Activated CD4-positive, alpha-beta memory T cell treated with anti-CD3 and anti-CD28 coated beads for 36 hours (primary cell): ENCODE measurements at regions not wholly inside any gene's neighbourhood (a gene's known extent, or its start where the extent isn't known, plus 50 kb on each side); places are given as distances from the start of the nearest gene placed in this dataset.

Experiments
- CTCF ChIA-PET: fragments of 350-600 bp; sonication (Branson Sonifier 250); formaldehyde crosslinking; loops from one replicate; lab custom pipeline; 2021; ENCODE audit warnings: antibody characterized with exemption, inconsistent platforms; lab: Charles Lee
- POLR2A ChIA-PET: fragments of 350-600 bp; sonication (Branson Sonifier 250); formaldehyde crosslinking; loops from one replicate; lab custom pipeline; 2021; ENCODE audit warnings: antibody characterized with exemption; lab: Charles Lee
- DNase-seq: peaks from one replicate; pipeline ENCODE4 v3.0.0-alpha.2; 2020
- H3K27ac Mint-ChIP-seq: one replicate; pipeline ENCODE4 v1.8.0; 2021; ENCODE audit warnings: mixed read lengths
- H3K27me3 Mint-ChIP-seq: one replicate; pipeline ENCODE4 v1.8.0; 2021; ENCODE audit warnings: mixed read lengths
- H3K36me3 Mint-ChIP-seq: one replicate; pipeline ENCODE4 v1.8.0; 2021; ENCODE audit warnings: mixed read lengths
- H3K4me1 Mint-ChIP-seq: one replicate; pipeline ENCODE4 v1.8.0; 2021; ENCODE audit warnings: low read depth, mixed read lengths
- H3K4me3 Mint-ChIP-seq: one replicate; pipeline ENCODE4 v1.8.0; 2021; ENCODE audit warnings: mild to moderate bottlenecking, mixed read lengths
- H3K9me3 Mint-ChIP-seq: one replicate; pipeline ENCODE4 v1.8.0; 2021; ENCODE audit warnings: mixed read lengths
- intact Hi-C: fragments of 100-400 bp; cut with micrococcal nuclease; formaldehyde crosslinking; loops from one replicate; pipeline ENCODE4 v1.15.1; 2023

DNA sequence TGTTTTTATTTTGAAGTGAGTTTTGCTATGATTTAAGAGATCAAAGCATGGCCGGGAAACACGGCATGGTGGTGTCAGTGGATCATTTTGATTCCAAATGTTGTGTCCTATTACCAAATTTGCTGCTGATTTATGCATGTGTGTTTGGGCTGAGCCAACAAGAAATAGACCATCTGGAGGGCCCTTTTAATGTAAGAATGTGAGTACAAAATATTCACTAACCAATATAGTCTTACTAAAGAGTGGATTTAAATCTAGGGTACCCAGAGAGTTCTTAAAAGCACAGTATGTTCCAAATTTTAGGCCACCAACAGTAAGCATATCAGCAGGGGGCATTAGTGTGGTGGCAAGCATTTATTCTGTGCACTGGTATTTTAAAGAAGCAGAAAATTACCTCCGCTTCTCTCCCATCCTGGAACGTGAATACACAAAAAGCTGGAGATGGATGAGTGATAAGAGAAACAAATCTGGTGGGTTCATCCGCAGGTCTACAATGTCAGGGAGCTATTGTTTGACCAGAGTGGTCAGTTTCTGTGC, 444.4 kb upstream of the IGFBP7 start:
- no peaks in the 10 kb centered on the region for H3K36me3 Mint-ChIP-seq
- DNase-seq, result no peak
- ChIA-PET POLR2A (no interaction called here), CTCF (no interaction called here)
- no peak overlapping the region for H3K27ac Mint-ChIP-seq
- no peak overlapping the region for H3K4me3 Mint-ChIP-seq
- no peaks in the 10 kb centered on the region for H3K27me3 Mint-ChIP-seq
- intact Hi-C loops, result no loop called here
- H3K9me3 Mint-ChIP-seq, result peaks cover 7% of the 10 kb centered on the region
- H3K4me1 Mint-ChIP-seq, result no peaks in the 10 kb centered on the region

DNA sequence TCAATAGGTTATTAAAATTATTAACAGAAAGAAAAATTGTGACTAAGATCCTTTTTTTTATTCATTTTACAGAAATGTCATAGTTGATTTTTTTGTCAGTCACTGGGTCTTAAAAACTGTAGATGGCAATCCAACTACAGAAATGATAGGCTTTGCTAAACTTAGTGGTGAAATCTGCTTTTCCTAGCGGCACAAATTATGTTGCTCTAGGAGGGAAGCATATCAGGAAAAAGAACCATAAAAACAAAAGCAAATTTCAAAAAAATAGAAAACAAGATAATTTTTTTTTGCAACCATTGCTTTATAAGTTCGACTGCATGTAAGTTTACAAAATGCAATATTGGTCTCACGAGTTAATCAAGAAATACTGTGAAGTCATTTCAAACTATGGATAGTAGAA, 443.5 kb upstream of the IGFBP7 start:
- Mint-ChIP-seq H3K4me3 (no peak overlapping the region), H3K27ac (no peak overlapping the region), H3K9me3 (peaks cover 7% of the 10 kb centered on the region), H3K36me3 (no peaks in the 10 kb centered on the region), H3K27me3 (no peaks in the 10 kb centered on the region), H3K4me1 (no peaks in the 10 kb centered on the region)
- DNase-seq, result no peak
- CTCF ChIA-PET, result no interaction called here
- intact Hi-C loops, result no loop called here
- POLR2A ChIA-PET, result no interaction called here

DNA sequence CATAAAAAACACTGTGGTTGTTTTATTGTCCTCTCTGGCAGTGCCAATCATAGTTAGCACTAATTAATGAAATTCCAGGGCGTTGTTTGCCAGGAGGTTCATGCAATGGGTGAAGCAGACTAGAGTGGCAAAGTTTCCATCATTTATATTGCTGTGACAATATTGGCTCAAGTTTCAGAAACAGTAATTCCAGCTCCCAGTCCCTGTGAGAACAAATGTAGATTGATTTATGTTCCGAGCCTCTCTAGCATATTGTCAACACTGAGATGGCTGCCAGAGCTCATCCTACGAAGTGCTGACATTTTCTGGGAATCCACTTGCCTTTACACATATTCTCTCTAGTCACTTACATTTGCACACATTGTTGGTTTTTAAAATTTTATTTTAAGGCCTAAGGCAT, 440.0 kb upstream of the IGFBP7 start:
- Mint-ChIP-seq H3K27ac (no peak overlapping the region), H3K4me1 (no peaks in the 10 kb centered on the region), H3K36me3 (no peaks in the 10 kb centered on the region), H3K27me3 (no peaks in the 10 kb centered on the region), H3K4me3 (no peak overlapping the region), H3K9me3 (peaks cover 7% of the 10 kb centered on the region)
- POLR2A ChIA-PET, result no interaction called here
- intact Hi-C loops, result no loop called here
- CTCF ChIA-PET, result no interaction called here
- no peak for DNase-seq

DNA sequence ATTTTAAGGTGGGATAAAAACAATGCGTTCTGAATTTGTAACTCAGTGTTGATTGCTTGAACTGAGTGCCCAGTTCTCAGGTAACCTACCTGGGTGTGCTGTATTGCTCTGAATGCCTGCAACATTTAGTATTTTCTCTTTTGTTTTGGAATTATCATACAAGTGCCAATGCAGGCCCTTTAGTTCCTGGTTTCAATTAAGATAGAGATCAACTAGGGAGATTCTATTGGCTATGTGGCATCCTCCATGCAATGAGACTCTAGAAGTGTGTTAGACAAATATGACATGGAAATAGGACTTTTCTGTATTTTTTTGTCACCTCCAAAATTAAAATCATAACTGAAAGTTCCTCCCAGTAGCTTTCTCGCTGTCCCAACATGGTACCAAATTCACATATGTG, 438.7 kb upstream of the IGFBP7 start:
- no peaks in the 10 kb centered on the region for H3K4me1 Mint-ChIP-seq
- ChIA-PET POLR2A (no interaction called here), CTCF (no interaction called here)
- no peaks in the 10 kb centered on the region for H3K9me3 Mint-ChIP-seq
- DNase-seq, result no peak
- no peaks in the 10 kb centered on the region for H3K36me3 Mint-ChIP-seq
- intact Hi-C loops, result no loop called here
- H3K4me3 Mint-ChIP-seq, result no peak overlapping the region
- no peaks in the 10 kb centered on the region for H3K27me3 Mint-ChIP-seq
- no peak overlapping the region for H3K27ac Mint-ChIP-seq

- no peaks in the 10 kb centered on the region for H3K27me3 Mint-ChIP-seq
- no peaks in the 10 kb centered on the region for H3K36me3 Mint-ChIP-seq
- POLR2A ChIA-PET, result no interaction called here
- no peaks in the 10 kb centered on the region for H3K9me3 Mint-ChIP-seq
- intact Hi-C loops, result no loop called here
- H3K4me3 Mint-ChIP-seq, result no peak overlapping the region
- no peaks in the 10 kb centered on the region for H3K4me1 Mint-ChIP-seq
- DNase-seq, result no peak
- CTCF ChIA-PET, result no interaction called here
- H3K27ac Mint-ChIP-seq, result no peak overlapping the region
Observed at GRCh38 chr4:57544811-57545654, 434.8 kb upstream of the IGFBP7 start.

DNA sequence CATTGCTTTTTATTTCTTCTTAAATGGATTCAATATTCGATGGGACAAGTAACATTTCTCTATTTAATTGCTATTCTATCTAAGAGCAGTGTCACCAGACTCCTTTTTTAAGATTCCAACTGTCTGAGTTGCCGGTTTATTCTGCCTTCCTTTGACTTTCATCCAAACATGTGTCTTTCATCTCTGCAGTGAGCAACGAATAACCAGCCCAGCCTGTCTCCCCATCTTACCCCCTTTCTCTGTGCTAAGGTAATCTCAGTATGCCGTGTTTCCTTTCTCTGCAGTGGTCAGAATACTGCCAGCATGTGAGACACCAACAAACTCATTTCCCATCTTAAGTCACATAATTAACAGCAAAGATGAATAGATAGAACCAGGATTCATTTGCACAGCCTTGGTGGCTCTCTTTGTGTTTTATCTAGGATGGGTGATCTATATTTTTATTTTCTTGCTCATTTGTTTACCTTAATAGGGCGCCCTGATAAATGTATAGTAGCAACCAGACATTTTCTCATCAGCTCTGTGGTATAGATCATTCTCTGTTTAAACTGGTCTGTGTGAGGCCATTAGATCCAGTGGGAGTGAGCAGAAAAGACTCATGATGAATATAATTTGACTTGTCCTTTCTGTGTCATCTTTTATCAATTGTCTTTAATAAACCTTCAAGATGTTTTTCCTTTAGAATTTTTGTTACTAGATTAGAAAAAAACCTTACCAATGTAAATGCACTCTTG, 394.8 kb upstream of the IGFBP7 start:
- no peak for DNase-seq
- no peak overlapping the region for H3K4me3 Mint-ChIP-seq
- H3K36me3 Mint-ChIP-seq, result no peaks in the 10 kb centered on the region
- ChIA-PET POLR2A (no interaction called here), CTCF (no interaction called here)
- no peak overlapping the region for H3K27ac Mint-ChIP-seq
- H3K9me3 Mint-ChIP-seq, result no peaks in the 10 kb centered on the region
- intact Hi-C loops, result no loop called here
- H3K27me3 Mint-ChIP-seq, result no peaks in the 10 kb centered on the region
- H3K4me1 Mint-ChIP-seq, result no peaks in the 10 kb centered on the region

DNA sequence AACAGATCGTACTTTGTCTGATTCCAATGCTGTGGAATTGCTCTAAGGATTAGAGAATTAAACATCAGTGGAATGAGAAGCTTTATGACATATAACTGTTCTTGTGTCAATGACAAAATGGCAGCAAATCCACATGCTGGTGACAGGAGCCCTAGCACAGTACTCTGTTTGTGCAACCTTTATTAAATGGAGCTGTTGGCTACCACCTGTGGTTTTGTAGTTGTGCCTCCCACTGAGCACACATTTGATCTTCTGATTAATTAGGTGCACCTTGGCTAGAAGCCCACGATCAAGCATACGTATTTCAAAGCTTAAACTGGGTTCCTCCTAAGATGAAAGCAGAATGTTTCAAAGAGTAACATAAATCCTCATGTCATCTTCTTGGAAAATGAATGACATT, 394.0 kb upstream of the IGFBP7 start:
- Mint-ChIP-seq H3K4me1 (no peaks in the 10 kb centered on the region), H3K27ac (no peak overlapping the region), H3K36me3 (no peaks in the 10 kb centered on the region), H3K27me3 (no peaks in the 10 kb centered on the region), H3K9me3 (no peaks in the 10 kb centered on the region), H3K4me3 (no peak overlapping the region)
- ChIA-PET POLR2A (no interaction called here), CTCF (no interaction called here)
- intact Hi-C loops, result no loop called here
- DNase-seq, result no peak

DNA sequence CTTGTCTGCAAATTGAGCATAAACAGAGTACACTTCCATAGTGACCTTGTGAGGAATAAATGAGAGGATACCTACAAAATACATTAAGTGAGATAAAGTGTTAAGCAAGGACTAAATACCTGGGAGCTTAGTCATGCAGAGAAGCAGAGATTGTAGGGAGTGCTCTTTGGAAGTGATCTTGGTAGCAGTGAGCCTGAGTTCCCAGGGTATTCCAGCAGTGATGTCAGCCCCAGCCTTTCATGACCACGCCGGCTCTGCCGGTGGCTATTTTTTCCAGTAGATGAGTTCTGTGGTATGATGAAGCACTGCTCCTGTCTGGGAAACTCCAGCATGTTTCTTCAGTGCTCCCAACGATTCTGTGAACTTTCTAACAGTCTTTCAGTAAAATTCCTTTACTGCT, 391.5 kb upstream of the IGFBP7 start:
- ChIA-PET CTCF (no interaction called here), POLR2A (no interaction called here)
- no peak overlapping the region for H3K4me3 Mint-ChIP-seq
- no peak overlapping the region for H3K27ac Mint-ChIP-seq
- intact Hi-C loops, result no loop called here
- DNase-seq, result no peak
- no peaks in the 10 kb centered on the region for H3K9me3 Mint-ChIP-seq
- H3K36me3 Mint-ChIP-seq, result no peaks in the 10 kb centered on the region
- no peaks in the 10 kb centered on the region for H3K4me1 Mint-ChIP-seq
- H3K27me3 Mint-ChIP-seq, result no peaks in the 10 kb centered on the region

GRCh38 chr4:57499786-57500185, 389.6 kb upstream of the IGFBP7 start:
- intact Hi-C loops, result no loop called here
- CTCF ChIA-PET, result no interaction called here
- no peak for DNase-seq
- Mint-ChIP-seq H3K27me3 (no peaks in the 10 kb centered on the region), H3K4me3 (no peak overlapping the region), H3K36me3 (no peaks in the 10 kb centered on the region), H3K27ac (no peak overlapping the region), H3K4me1 (no peaks in the 10 kb centered on the region), H3K9me3 (no peaks in the 10 kb centered on the region)
- POLR2A ChIA-PET, result no interaction called here

- peaks cover 2% of the 10 kb centered on the region for H3K9me3 Mint-ChIP-seq
- no peaks in the 10 kb centered on the region for H3K27me3 Mint-ChIP-seq
- H3K36me3 Mint-ChIP-seq, result no peaks in the 10 kb centered on the region
- H3K4me1 Mint-ChIP-seq, result no peaks in the 10 kb centered on the region
- H3K4me3 Mint-ChIP-seq, result no peak overlapping the region
- no peak overlapping the region for H3K27ac Mint-ChIP-seq
- no peak for DNase-seq
- intact Hi-C loops, result no loop called here
- ChIA-PET POLR2A (no interaction called here), CTCF (interaction anchor here (1.2 kb wide), 1 partner anchor 335 kb away, joined by 3 read pairs; no protein-coding TSS in a partner anchor)
Observed at GRCh38 chr4:57498251-57498650, 388.1 kb upstream of the IGFBP7 start.

DNA sequence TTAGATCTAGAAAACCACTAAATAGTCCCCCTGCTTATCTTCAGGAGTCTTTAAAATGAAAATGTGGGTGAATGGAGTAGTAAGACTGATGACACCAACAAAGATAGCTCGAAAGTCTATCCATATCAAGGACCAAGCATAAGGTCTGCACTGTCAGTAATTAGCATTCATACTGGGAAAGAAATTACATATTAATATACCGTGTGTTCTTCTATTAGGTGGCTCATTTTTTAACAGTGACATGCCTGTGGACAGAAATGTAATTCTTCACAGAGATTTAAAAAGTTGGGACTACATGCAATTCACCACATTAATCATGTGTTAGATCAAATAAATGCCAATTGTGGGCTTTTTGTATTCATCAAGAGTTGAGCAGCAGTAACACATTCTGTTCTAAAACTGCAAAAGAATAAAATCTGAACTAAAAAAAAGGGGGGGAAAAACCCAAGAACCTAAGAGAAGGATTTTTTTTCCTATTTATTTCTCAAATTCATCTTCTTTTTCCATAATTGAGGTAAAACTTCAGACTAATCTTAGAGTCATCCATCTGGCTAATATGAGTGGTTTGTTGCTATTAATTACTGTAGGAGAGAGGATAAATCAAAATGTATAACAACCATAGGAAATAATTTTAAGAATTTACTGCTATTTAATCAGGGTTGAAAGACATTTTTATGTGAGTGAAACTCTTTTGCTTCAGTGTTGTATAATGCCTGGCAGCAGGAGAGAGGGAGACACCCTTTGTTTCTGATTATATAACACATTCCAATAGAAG, 386.7 kb upstream of the IGFBP7 start:
- no peaks in the 10 kb centered on the region for H3K4me1 Mint-ChIP-seq
- no peak overlapping the region for H3K27ac Mint-ChIP-seq
- no peak for DNase-seq
- POLR2A ChIA-PET, result no interaction called here
- CTCF ChIA-PET, result no interaction called here
- H3K9me3 Mint-ChIP-seq, result peaks cover 2% of the 10 kb centered on the region
- no peak overlapping the region for H3K4me3 Mint-ChIP-seq
- no peaks in the 10 kb centered on the region for H3K27me3 Mint-ChIP-seq
- no peaks in the 10 kb centered on the region for H3K36me3 Mint-ChIP-seq
- intact Hi-C loops, result no loop called here

- no peak for DNase-seq
- intact Hi-C loops, result no loop called here
- Mint-ChIP-seq H3K27me3 (no peaks in the 10 kb centered on the region), H3K4me3 (no peak overlapping the region), H3K9me3 (peaks cover 2% of the 10 kb centered on the region), H3K36me3 (no peaks in the 10 kb centered on the region), H3K4me1 (no peaks in the 10 kb centered on the region), H3K27ac (no peak overlapping the region)
- POLR2A ChIA-PET, result no interaction called here
- CTCF ChIA-PET, result no interaction called here
Observed at GRCh38 chr4:57494821-57495220, 384.6 kb upstream of the IGFBP7 start.
